AG08395 (cell line): ENCODE measurements at regions not wholly inside any gene's neighbourhood (a gene's known extent, or its start where the extent isn't known, plus 50 kb on each side); places are given as distances from the start of the nearest gene placed in this dataset.
A peak's percentile ranks its signal among the peaks of the same experiment; 100 is the strongest.
"Not testable (repeated sequence)": the region's sequence is repeated elsewhere in the genome, so short reads cannot be mapped to it uniquely, and the experiment has no call there.

Experiments
- DNase-seq: peaks from one replicate; pipeline ENCODE4 v3.0.0; 2012; ENCODE audit warnings: mixed read lengths, low spot score

GRCh38 chr5:15096686-15097085 lies 225.1 kb upstream of the ANKH start:
- not testable (repeated sequence) for DNase-seq

DNA sequence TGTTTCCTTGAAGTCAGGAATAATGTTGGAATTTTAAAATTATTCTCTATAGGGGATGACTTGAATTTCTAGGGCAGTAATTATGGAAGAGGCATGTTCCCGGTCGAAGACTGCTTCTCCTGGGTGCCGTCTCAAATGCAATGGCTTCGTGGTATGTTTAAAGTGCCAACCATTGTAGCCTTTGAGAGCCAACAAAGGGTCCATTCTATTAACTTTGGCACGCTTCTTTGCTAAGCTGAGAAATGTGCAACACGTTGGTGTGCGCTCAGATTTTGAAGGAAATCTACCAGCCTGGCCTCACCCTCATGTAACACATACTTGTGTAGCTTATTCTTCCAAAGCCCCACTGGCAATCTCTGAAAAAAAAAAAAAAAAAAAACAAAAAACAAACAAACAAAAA lies 221.2 kb upstream of the ANKH start:
- no peak for DNase-seq

- no peak for DNase-seq
Measured at GRCh38 chr5:15085671-15086070, 214.1 kb upstream of the ANKH start.

DNA sequence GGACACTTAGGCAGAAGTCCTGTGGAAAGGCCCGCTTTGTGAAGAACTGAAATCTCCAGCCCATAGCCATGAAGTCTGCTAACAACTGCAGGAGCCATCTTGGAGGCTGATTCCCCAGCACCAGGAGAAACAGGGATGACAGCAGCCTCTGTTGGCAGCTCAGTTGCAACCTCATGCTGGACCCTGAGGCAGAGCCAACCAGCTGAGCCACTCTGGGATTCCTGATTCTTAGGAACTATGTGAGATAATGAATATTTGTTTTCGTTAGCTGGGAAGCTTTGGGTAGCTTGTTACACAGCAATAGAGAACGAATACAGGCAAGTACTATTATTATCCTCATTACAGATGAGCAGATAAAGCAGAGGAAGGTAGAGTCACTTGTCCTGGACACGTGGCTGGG lies 210.5 kb upstream of the ANKH start:
- DNase-seq = no peak

GRCh38 chr5:15080219-15080618 lies 208.6 kb upstream of the ANKH start:
- no peak for DNase-seq

GRCh38 chr5:15079566-15079965 lies 208.0 kb upstream of the ANKH start:
- DNase-seq = no peak

DNA sequence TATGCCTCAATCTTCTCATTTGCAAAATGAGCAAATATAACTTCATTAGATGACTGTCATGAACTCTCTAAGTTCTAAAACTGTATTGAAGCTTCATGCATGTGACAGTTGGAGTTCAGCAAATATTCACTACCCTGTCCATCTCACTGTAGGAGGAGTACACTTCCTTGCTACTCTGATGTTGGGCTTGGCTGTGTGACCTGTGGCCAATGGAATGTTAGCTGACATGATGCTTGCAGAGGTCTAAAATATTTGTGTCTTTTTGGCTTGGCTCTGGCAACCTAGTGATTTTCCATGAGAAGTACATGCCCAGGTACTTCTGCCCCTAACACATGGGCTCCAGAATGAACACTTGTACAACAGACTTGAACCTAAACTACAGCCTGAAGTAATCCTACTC lies 203.1 kb upstream of the ANKH start:
- peak; percentile 10 for DNase-seq

DNA sequence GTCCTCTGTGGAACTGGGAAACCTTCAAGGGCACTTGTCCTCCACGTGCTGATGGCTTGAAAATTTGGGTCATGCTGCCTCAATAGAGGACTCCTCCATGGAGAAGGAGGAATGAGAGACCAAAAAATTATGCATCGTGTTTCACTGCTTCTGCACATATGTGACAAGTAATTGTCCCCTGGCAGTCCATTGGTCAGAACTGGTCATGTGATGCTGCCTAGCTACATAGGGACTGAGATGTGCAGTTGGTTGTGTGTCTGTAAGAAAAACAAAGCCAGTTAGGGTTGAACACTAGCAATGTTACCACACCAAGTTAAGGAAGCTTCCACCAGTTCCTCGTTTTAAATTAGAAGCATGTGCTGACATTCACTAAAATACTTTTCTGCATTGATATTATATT lies 201.9 kb upstream of the ANKH start:
- no peak for DNase-seq

- no peak for DNase-seq
Measured at GRCh38 chr5:15070907-15071306, 199.3 kb upstream of the ANKH start.

DNA sequence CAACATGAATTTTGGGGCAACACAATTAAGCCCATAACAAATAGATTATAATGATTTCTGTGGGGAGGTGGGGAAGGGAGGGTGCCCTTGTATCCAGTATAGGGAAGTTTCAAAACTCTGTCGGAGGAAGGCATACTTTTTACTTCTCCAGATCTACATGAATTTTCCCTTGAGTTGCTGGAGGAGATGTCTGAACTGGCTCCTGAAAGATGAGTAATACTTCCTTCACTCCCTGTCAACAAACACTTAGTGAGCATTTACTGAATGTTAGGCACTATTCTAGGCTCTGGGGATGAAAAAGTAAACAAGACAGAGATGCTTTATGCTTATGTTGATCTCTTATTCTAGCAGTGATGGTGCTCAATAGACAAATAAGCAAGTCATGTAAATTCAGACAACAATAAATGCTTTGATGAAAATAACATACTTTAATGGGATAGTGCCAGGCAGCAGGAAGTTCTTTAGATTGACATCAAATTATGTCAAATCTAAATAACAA lies 197.9 kb upstream of the ANKH start:
- no peak for DNase-seq

GRCh38 chr5:15065091-15065490 lies 193.5 kb upstream of the ANKH start:
- no peak for DNase-seq

- DNase-seq = no peak
Measured at GRCh38 chr5:15064396-15064795, 192.8 kb upstream of the ANKH start.

DNA sequence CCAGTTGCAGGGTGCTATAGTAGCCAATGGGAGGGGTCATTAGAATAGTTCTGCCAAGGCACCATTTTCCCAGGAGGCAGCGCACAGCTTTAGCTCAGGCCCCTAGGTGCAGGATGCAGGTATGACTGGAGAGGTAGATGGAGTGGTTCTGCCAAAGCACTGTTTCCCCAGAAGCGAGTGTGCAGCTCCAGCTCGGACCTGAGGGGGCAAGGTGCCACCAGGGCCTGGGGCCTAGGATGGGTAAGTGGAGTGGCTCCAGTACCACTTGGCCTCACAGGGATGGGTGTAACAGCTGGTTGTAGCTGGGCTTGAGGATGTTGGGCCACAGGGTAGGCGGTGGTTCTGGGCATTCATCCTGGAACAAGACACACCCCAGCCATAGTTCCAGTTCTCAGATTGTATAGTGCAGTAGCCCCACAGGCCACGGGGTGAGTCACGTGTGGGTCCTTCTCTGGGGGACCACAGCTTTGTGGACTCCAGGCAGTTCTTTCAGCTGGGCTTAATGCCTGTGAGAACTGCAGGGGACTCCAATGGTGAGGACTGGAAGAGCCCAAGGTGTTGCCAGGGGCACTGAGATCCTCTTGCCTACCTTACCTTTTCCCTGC lies 185.5 kb upstream of the ANKH start:
- no peak for DNase-seq

DNA sequence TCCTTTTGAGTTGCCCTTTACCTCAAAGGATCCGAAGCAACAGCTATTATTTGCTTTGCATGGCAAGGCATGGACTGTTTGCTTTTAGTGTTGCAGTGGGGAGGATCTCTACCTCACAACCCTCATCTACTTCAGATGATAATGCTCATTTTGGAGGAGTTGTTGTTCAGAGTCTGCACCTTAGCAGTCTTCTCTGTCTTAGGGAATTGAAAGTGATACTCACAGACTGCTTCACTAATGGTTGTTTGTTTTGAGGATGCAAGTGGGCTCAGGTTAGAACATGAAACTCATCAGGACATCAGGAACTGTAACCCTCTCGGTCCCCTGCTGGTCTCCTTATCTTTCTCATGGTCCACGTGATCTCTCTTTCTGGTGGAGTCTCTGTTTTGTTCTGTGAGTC lies 172.9 kb upstream of the ANKH start:
- DNase-seq = no peak

- DNase-seq = no peak
Measured at GRCh38 chr5:15037247-15037908, 165.8 kb upstream of the ANKH start.

DNA sequence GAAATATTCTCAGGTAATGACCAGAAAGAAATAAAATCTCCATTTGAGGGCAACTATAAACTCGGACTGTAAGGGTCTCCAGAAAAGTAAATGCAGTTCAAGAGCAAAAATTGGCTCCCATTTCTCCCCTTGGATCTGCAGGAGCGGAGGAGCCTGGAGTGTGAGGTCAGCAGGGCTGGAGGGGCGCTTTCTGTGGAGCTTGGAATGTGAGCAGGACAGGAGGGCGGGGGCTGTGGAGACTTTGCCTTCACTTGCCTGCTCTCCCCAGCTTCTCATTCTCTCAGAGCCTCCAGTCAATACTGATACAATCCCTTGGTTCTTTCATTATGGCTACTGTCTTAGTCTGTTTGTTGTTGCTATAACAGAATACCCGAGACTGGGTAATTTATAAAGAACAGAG lies 162.8 kb upstream of the ANKH start:
- no peak for DNase-seq

DNA sequence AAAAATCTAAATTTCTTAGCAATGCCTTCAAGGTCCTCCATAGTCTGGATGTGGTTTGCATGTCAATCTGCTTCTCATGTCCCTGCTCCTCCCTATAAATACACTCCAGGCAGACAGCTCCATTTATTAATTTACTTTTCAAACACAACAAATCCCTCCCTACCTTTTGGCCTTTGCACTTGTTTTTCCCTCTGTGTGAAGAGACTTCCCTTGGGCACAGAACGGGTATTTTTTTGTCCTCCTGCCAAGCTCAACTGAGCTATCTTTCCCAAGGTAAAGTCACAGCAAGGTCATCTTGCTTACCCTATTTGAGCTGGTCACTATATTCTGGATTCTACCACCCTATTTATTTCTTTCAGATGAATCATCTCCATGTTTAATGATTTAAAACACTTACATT lies 159.6 kb upstream of the ANKH start:
- no peak for DNase-seq

- no peak for DNase-seq
Measured at GRCh38 chr5:15027764-15028163, 156.2 kb upstream of the ANKH start.

DNA sequence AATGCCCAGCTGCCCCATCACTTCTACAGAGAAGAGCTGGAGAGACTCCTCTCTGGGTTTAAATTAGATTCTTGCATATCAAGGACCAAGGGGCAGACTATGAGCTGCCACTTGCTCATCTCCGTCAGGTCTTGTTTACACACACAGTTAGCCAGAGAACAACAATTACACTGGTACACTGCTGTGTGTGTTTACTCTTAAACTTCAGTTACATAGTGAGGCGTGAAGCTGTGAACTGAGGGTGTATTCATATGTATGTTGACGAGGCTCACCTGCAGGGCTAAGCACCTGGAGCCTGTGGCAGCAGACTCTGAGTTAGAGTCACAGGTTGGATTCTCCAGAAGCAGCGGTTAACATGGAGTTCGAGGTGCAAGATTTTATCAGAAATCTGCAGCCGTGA lies 155.4 kb upstream of the ANKH start:
- DNase-seq = no peak

GRCh38 chr5:15026011-15026893 lies 154.7 kb upstream of the ANKH start:
- DNase-seq = peak; percentile 63

DNA sequence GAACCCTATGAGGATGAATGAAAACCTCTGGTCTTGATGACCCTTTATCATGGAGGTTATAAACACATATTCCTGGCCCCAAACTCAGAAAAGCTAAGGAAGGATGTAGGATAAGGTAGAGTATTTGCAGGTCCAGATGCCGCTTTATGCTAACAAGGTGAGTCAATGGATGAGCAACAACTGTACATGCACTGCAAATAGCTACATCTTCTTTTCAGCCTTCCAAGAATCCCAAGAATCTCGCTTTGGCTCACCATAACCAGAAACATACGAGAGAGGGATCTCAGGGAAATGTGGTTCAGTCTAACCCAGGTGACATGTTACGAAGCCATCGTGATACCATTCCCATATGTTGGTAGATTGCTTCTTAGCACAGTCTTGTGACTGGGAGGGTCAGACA lies 152.3 kb upstream of the ANKH start:
- no peak for DNase-seq

DNA sequence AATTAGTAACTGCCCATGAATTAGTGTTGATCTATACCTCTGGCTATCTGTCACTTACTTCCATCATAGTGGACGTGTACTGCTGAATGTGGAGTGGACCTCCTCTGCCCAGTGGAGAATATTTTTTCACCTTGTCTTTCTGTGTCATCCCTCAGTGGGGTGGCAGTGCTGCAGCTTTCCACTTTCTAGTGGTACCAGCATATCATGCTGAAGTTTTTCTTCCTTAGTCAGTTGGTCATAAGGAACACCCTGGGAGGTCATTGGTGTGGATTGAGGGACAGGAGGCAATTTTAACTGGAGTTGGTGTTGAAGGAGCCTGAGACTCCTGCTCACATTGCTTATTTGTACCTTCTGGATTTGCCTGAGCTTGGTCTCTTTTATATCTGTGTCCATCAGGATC lies 151.7 kb upstream of the ANKH start:
- no peak for DNase-seq
